ENCODE measurements at regions not wholly inside any gene's neighbourhood (a gene's known extent, or its start where the extent isn't known, plus 50 kb on each side); places are given as distances from the start of the nearest gene placed in this dataset.
"Not testable (repeated sequence)": the region's sequence is repeated elsewhere in the genome, so short reads cannot be mapped to it uniquely, and the experiment has no call there.

GRCh38 chr15:98089352-98089751 lies 128.8 kb downstream of the ARRDC4 start:
- H3K4me3 ChIP-seq (ENCODE audit: low read depth in 1 of 2, low read length in 2 of 2); H3K4me1 ChIP-seq (ENCODE audit: control insufficient read depth in 1 of 2, insufficient read depth in 2 of 2, low read length in 2 of 2); H3K27ac ChIP-seq (ENCODE audit: low read length); H3K36me3 ChIP-seq (ENCODE audit: control insufficient read depth in 1 of 2, insufficient read depth in 2 of 2, low read length in 2 of 2); H3K27me3 ChIP-seq (ENCODE audit: low read depth, low read length); H3K9me3 ChIP-seq (ENCODE audit: control insufficient read depth in 1 of 2, low read length in 2 of 2): not testable (repeated sequence)

GRCh38 chr15:98097986-98098385 lies 137.5 kb downstream of the ARRDC4 start:
- not testable (repeated sequence) for H3K27me3 ChIP-seq (ENCODE audit: low read depth, low read length); H3K27ac ChIP-seq (ENCODE audit: low read length); H3K4me3 ChIP-seq (ENCODE audit: low read depth in 1 of 2, low read length in 2 of 2); H3K36me3 ChIP-seq (ENCODE audit: control insufficient read depth in 1 of 2, insufficient read depth in 2 of 2, low read length in 2 of 2); H3K9me3 ChIP-seq (ENCODE audit: control insufficient read depth in 1 of 2, low read length in 2 of 2); H3K4me1 ChIP-seq (ENCODE audit: control insufficient read depth in 1 of 2, insufficient read depth in 2 of 2, low read length in 2 of 2)

DNA sequence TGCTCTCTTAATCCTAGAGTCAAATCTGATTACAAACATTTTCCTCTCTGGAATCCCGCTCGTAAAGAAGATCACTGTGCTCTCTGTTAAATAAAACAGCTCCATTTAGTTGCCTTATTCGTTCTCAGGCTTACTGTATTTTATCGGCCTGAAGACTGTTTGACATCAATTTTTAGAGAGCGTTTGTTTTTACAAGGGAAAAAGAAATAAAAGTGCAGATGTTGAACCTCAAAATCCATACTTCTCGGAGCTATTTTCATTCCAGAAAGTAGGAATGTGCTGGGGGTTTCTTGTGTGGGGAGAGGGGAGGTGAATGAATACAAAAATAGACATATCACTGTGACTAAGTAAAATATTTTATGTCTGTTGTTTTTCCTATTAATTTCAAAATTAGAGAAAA lies 140.1 kb downstream of the ARRDC4 start:
- H3K27me3 ChIP-seq (ENCODE audit: low read depth, low read length); H3K27ac ChIP-seq (ENCODE audit: low read length); H3K4me3 ChIP-seq (ENCODE audit: low read depth in 1 of 2, low read length in 2 of 2); H3K4me1 ChIP-seq (ENCODE audit: control insufficient read depth in 1 of 2, insufficient read depth in 2 of 2, low read length in 2 of 2); H3K9me3 ChIP-seq (ENCODE audit: control insufficient read depth in 1 of 2, low read length in 2 of 2); H3K36me3 ChIP-seq (ENCODE audit: control insufficient read depth in 1 of 2, insufficient read depth in 2 of 2, low read length in 2 of 2): not testable (repeated sequence)

DNA sequence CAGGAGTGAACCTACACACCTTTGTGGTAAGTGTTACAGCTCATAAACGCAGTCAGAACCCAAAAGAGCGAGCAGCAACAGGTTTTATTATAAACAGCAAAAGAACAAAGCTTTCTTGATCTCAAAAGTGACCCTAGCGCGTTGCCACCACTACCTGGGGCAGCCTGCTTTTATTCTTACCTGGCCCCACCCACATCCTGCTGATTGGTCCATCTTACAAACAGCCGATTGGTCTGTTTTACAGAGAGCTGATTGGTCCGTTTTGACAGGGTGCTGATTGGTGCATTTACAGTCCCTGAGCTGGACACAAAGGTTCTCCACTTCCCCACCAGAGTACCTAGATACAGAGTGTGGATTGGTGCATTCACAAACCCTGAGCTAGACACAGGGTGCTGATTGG lies 143.1 kb downstream of the ARRDC4 start:
- Histone ChIP-seq H3K27me3 (ENCODE audit: low read depth, low read length) (no peaks in the 10 kb centered on the region), H3K36me3 (ENCODE audit: control insufficient read depth in 1 of 2, insufficient read depth in 2 of 2, low read length in 2 of 2) (no peaks in the 10 kb centered on the region), H3K4me1 (ENCODE audit: control insufficient read depth in 1 of 2, insufficient read depth in 2 of 2, low read length in 2 of 2) (no peaks in the 10 kb centered on the region), H3K27ac (ENCODE audit: low read length) (no peak overlapping the region), H3K9me3 (ENCODE audit: control insufficient read depth in 1 of 2, low read length in 2 of 2) (no peaks in the 10 kb centered on the region), H3K4me3 (ENCODE audit: low read depth in 1 of 2, low read length in 2 of 2) (no peak overlapping the region)

DNA sequence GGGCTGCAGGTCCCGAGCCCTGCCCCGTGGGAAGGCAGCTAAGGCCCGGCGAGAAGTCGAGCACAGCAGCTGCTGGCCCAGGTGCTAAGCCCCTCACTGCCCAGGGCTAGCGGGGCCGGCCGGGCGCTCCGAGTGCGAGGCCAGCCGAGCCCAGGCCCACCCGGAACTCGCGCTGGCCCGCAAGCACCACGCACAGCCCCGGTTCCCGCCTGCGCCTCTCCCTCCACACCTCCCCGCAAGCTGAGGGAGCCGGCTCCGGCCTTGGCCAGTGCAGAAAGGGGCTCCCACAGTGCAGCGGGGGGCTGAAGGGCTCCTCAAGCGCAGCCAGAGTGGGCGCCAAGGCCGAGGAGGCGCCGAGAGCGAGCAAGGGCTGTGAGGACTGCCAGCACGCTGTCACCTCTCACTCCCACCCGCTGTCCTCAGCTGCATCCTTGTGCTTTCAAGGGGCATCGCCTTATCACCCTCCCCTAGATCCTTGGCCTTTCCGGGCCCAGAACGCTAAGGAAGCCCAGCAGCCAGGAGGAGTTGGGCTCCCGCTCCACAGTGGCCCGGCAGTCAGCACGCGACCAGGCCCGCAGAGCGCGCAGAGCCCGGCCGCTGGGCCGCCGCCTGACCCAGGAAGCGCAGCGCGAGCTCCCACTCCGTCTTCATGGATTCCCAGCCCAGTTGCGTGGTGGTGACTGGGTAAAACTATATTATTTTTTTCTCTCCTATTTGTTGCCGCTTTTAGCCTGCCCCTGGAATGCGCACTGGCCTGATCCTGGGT lies 144.1 kb downstream of the ARRDC4 start:
- H3K4me3 ChIP-seq (ENCODE audit: low read depth in 1 of 2, low read length in 2 of 2); H3K4me1 ChIP-seq (ENCODE audit: control insufficient read depth in 1 of 2, insufficient read depth in 2 of 2, low read length in 2 of 2); H3K27me3 ChIP-seq (ENCODE audit: low read depth, low read length); H3K9me3 ChIP-seq (ENCODE audit: control insufficient read depth in 1 of 2, low read length in 2 of 2); H3K36me3 ChIP-seq (ENCODE audit: control insufficient read depth in 1 of 2, insufficient read depth in 2 of 2, low read length in 2 of 2); H3K27ac ChIP-seq (ENCODE audit: low read length): not testable (repeated sequence)

- not testable (repeated sequence) for H3K4me3 ChIP-seq (ENCODE audit: low read depth in 1 of 2, low read length in 2 of 2); H3K27ac ChIP-seq (ENCODE audit: low read length); H3K27me3 ChIP-seq (ENCODE audit: low read depth, low read length); H3K9me3 ChIP-seq (ENCODE audit: control insufficient read depth in 1 of 2, low read length in 2 of 2); H3K4me1 ChIP-seq (ENCODE audit: control insufficient read depth in 1 of 2, insufficient read depth in 2 of 2, low read length in 2 of 2); H3K36me3 ChIP-seq (ENCODE audit: control insufficient read depth in 1 of 2, insufficient read depth in 2 of 2, low read length in 2 of 2)
These were observed 146.2 kb downstream of the ARRDC4 start for GRCh38 chr15:98106615-98107194.

- Histone ChIP-seq H3K4me1 (ENCODE audit: control insufficient read depth in 1 of 2, insufficient read depth in 2 of 2, low read length in 2 of 2) (no peaks in the 10 kb centered on the region), H3K27me3 (ENCODE audit: low read depth, low read length) (no peaks in the 10 kb centered on the region), H3K36me3 (ENCODE audit: control insufficient read depth in 1 of 2, insufficient read depth in 2 of 2, low read length in 2 of 2) (no peaks in the 10 kb centered on the region), H3K4me3 (ENCODE audit: low read depth in 1 of 2, low read length in 2 of 2) (no peak overlapping the region), H3K9me3 (ENCODE audit: control insufficient read depth in 1 of 2, low read length in 2 of 2) (no peaks in the 10 kb centered on the region), H3K27ac (ENCODE audit: low read length) (no peak overlapping the region)
These were observed 151.3 kb downstream of the ARRDC4 start for GRCh38 chr15:98111806-98112205.

GRCh38 chr15:98113327-98113726 lies 152.8 kb downstream of the ARRDC4 start:
- Histone ChIP-seq H3K9me3 (ENCODE audit: control insufficient read depth in 1 of 2, low read length in 2 of 2) (no peaks in the 10 kb centered on the region), H3K27me3 (ENCODE audit: low read depth, low read length) (no peaks in the 10 kb centered on the region), H3K36me3 (ENCODE audit: control insufficient read depth in 1 of 2, insufficient read depth in 2 of 2, low read length in 2 of 2) (no peaks in the 10 kb centered on the region), H3K4me1 (ENCODE audit: control insufficient read depth in 1 of 2, insufficient read depth in 2 of 2, low read length in 2 of 2) (peaks cover 0 to 3% of the 10 kb centered on the region in 2 donors), H3K4me3 (ENCODE audit: low read depth in 1 of 2, low read length in 2 of 2) (no peak overlapping the region), H3K27ac (ENCODE audit: low read length) (no peak overlapping the region)

DNA sequence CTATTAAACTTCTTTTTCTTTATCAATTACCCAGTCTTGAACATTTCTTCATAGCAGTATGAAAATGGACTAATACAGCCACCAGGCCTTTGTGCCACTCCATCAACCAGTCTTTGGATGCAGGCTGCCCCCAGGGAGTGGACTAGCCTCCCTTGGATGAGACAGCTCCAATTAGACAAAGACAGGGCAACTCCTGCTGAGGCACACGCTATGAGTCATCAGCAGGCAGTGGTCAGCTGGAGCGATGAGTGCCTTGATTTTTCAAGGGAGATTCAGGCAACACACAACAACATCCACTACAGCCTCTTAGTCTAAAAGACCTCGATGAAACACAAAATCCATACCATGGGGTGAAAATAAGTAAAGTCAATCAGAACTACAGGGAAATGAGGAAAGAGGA lies 160.1 kb downstream of the ARRDC4 start:
- Histone ChIP-seq H3K4me3 (ENCODE audit: low read depth in 1 of 2, low read length in 2 of 2) (no peak overlapping the region), H3K27ac (ENCODE audit: low read length) (no peak overlapping the region), H3K27me3 (ENCODE audit: low read depth, low read length) (no peaks in the 10 kb centered on the region), H3K4me1 (ENCODE audit: control insufficient read depth in 1 of 2, insufficient read depth in 2 of 2, low read length in 2 of 2) (peaks cover 0 to 3% of the 10 kb centered on the region in 2 donors), H3K36me3 (ENCODE audit: control insufficient read depth in 1 of 2, insufficient read depth in 2 of 2, low read length in 2 of 2) (no peaks in the 10 kb centered on the region), H3K9me3 (ENCODE audit: control insufficient read depth in 1 of 2, low read length in 2 of 2) (no peaks in the 10 kb centered on the region)

- Histone ChIP-seq H3K27me3 (ENCODE audit: low read depth, low read length) (no peaks in the 10 kb centered on the region), H3K4me3 (ENCODE audit: low read depth in 1 of 2, low read length in 2 of 2) (no peak overlapping the region), H3K4me1 (ENCODE audit: control insufficient read depth in 1 of 2, insufficient read depth in 2 of 2, low read length in 2 of 2) (peaks cover 0 to 3% of the 10 kb centered on the region in 2 donors), H3K27ac (ENCODE audit: low read length) (no peak overlapping the region), H3K36me3 (ENCODE audit: control insufficient read depth in 1 of 2, insufficient read depth in 2 of 2, low read length in 2 of 2) (no peaks in the 10 kb centered on the region), H3K9me3 (ENCODE audit: control insufficient read depth in 1 of 2, low read length in 2 of 2) (no peaks in the 10 kb centered on the region)
These were observed 161.0 kb downstream of the ARRDC4 start for GRCh38 chr15:98121536-98121935.

GRCh38 chr15:98121957-98122356 lies 161.5 kb downstream of the ARRDC4 start:
- Histone ChIP-seq H3K9me3 (ENCODE audit: control insufficient read depth in 1 of 2, low read length in 2 of 2) (no peaks in the 10 kb centered on the region), H3K27ac (ENCODE audit: low read length) (no peak overlapping the region), H3K36me3 (ENCODE audit: control insufficient read depth in 1 of 2, insufficient read depth in 2 of 2, low read length in 2 of 2) (no peaks in the 10 kb centered on the region), H3K27me3 (ENCODE audit: low read depth, low read length) (no peaks in the 10 kb centered on the region), H3K4me1 (ENCODE audit: control insufficient read depth in 1 of 2, insufficient read depth in 2 of 2, low read length in 2 of 2) (peaks cover 0 to 3% of the 10 kb centered on the region in 2 donors), H3K4me3 (ENCODE audit: low read depth in 1 of 2, low read length in 2 of 2) (no peak overlapping the region)

GRCh38 chr15:98123297-98123696 lies 162.8 kb downstream of the ARRDC4 start:
- Histone ChIP-seq H3K9me3 (ENCODE audit: control insufficient read depth in 1 of 2, low read length in 2 of 2) (no peaks in the 10 kb centered on the region), H3K4me3 (ENCODE audit: low read depth in 1 of 2, low read length in 2 of 2) (no peak overlapping the region), H3K27ac (ENCODE audit: low read length) (no peak overlapping the region), H3K4me1 (ENCODE audit: control insufficient read depth in 1 of 2, insufficient read depth in 2 of 2, low read length in 2 of 2) (no peaks in the 10 kb centered on the region), H3K36me3 (ENCODE audit: control insufficient read depth in 1 of 2, insufficient read depth in 2 of 2, low read length in 2 of 2) (no peaks in the 10 kb centered on the region), H3K27me3 (ENCODE audit: low read depth, low read length) (no peaks in the 10 kb centered on the region)
